ENCODE measurements at regions not wholly inside any gene's neighbourhood (a gene's known extent, or its start where the extent isn't known, plus 50 kb on each side); places are given as distances from the start of the nearest gene placed in this dataset.
"Not testable (repeated sequence)": the region's sequence is repeated elsewhere in the genome, so short reads cannot be mapped to it uniquely, and the experiment has no call there.

DNA sequence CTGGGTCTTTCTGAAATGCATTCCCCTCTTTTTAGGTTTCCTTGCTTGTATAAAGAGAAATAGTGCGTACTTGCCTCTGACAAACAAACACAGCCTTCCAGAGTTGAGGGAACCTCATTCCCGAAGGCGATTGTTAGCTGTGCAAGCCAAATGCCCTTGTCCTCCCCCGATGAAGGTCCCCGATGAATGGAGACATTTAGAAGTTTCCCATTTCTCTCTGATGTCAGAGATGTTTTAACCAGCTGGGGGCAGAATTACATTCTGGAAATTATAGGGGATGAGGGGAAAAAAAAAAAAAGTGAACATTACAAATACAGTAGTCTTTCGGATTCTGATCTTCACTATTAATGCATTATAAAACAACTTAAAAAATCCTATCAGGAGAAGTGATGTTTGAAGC, 366.8 kb downstream of the VRK1 start:
- H4K20me1 ChIP-seq, result no peaks in the 10 kb centered on the region
- TF ChIP-seq Cebpa-rat (IDR thresholded peaks at IDR 0.05), result no peak
- H3K27ac ChIP-seq, result no peak overlapping the region
- H3K4me3 ChIP-seq, result no peak overlapping the region
- no peaks in the 10 kb centered on the region for H3K27me3 ChIP-seq
- no peaks in the 10 kb centered on the region for H3K36me3 ChIP-seq
- H3K4me1 ChIP-seq, result no peaks in the 10 kb centered on the region
- no peak overlapping the region for H3K9ac ChIP-seq
- peaks cover 15% of the 10 kb centered on the region for H3K9me3 ChIP-seq
- no peak overlapping the region for H3K4me2 ChIP-seq

DNA sequence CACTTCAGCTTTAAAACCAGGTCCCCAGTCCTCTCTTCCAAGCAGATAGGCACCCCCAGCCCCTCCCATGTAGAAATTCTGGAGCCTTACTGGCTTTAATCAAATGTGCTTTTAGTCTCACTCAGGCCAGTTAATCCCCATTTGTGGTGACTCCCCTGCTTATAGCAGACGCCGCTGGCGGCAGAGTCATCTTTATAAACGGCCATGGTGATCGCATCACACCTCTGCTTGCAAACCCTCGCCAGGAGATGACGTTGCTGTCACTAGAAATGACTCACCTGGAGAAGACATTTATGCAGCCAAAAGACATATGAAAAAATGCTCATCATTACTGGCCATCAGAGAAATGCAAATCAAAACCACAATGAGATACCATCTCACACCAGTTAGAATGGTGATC, 369.3 kb downstream of the VRK1 start:
- H4K20me1 ChIP-seq, result no peaks in the 10 kb centered on the region
- no peak overlapping the region for H3K27ac ChIP-seq
- H3K4me1 ChIP-seq, result peaks cover 16% of the 10 kb centered on the region
- H3K9ac ChIP-seq, result no peak overlapping the region
- H3K36me3 ChIP-seq, result no peaks in the 10 kb centered on the region
- H3K9me3 ChIP-seq, result no peaks in the 10 kb centered on the region
- no peak for TF ChIP-seq Cebpa-rat (IDR thresholded peaks at IDR 0.05)
- H3K4me3 ChIP-seq, result no peak overlapping the region
- no peaks in the 10 kb centered on the region for H3K27me3 ChIP-seq
- no peak overlapping the region for H3K4me2 ChIP-seq

GRCh38 chr14:97167577-97167976, 370.4 kb downstream of the VRK1 start:
- H3K4me1 ChIP-seq, result peaks cover 21% of the 10 kb centered on the region
- not testable (repeated sequence) for H3K36me3 ChIP-seq, H4K20me1 ChIP-seq, H3K9me3 ChIP-seq, H3K9ac ChIP-seq, H3K4me2 ChIP-seq, H3K27me3 ChIP-seq, H3K27ac ChIP-seq, H3K4me3 ChIP-seq

GRCh38 chr14:97172644-97173043, 375.5 kb downstream of the VRK1 start:
- Histone ChIP-seq H4K20me1 (no peaks in the 10 kb centered on the region), H3K27me3 (no peaks in the 10 kb centered on the region)
- TF ChIP-seq Cebpa-rat (IDR thresholded peaks at IDR 0.05), result no peak

DNA sequence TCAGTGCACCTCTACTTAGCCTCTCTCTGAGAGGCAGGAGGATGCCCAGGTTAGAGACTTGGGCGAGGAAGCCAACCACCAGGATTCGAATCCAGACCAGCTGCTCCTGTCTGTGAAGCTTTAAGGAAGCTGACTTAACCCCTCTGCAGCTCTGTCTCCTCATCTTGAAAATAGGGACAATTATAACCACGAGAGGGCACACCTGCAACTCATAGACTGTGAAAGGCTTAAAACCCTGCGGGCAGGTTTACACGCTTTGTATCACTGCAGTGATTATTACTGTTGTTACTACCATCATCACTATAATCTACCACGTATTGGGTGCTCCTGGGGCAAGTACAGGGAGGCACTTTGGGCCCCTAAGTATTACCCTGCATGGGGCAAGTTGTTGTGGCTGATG, 379.8 kb downstream of the VRK1 start:
- TF ChIP-seq Cebpa-rat (IDR thresholded peaks at IDR 0.05), result no peak
- H3K9me3 ChIP-seq, result peaks cover 8% of the 10 kb centered on the region; the same call in 1 of the 2 replicates
- no peaks in the 10 kb centered on the region for H3K27me3 ChIP-seq
- H3K27ac ChIP-seq, result no peak overlapping the region
- no peaks in the 10 kb centered on the region for H3K36me3 ChIP-seq
- no peak overlapping the region for H3K4me2 ChIP-seq
- no peak overlapping the region for H3K4me3 ChIP-seq
- no peaks in the 10 kb centered on the region for H4K20me1 ChIP-seq
- H3K4me1 ChIP-seq, result peaks cover 24% of the 10 kb centered on the region
- no peak overlapping the region for H3K9ac ChIP-seq

More at GRCh38 chr14:97172644-97173043, 375.5 kb downstream of the VRK1 start:
- Histone ChIP-seq H3K27ac (no peak overlapping the region), H3K4me2 (no peak overlapping the region), H3K9me3 (peaks cover 9% of the 10 kb centered on the region; the same call in 1 of the 2 replicates), H3K9ac (no peak overlapping the region), H3K4me1 (peaks cover 37% of the 10 kb centered on the region), H3K4me3 (no peak overlapping the region), H3K36me3 (no peaks in the 10 kb centered on the region)

GRCh38 chr14:97177635-97178034, 380.5 kb downstream of the VRK1 start:
- Histone ChIP-seq H3K4me3 (no peak overlapping the region), H3K27me3 (no peaks in the 10 kb centered on the region), H3K27ac (no peak overlapping the region), H3K9me3 (0 out of 2 replicates have a peak, but pooled peaks cover 1% of the 10 kb centered on the region), H3K4me1 (peaks cover 24% of the 10 kb centered on the region), H4K20me1 (no peaks in the 10 kb centered on the region), H3K36me3 (no peaks in the 10 kb centered on the region), H3K9ac (no peak overlapping the region), H3K4me2 (peak overlapping the region; percentile 26)
- TF ChIP-seq Cebpa-rat (IDR thresholded peaks at IDR 0.05), result no peak

- H3K4me1 ChIP-seq, result peaks cover 29% of the 10 kb centered on the region
- H3K9ac ChIP-seq, result no peak overlapping the region
- no peaks in the 10 kb centered on the region for H3K9me3 ChIP-seq
- H3K4me2 ChIP-seq, result no peak overlapping the region
- no peaks in the 10 kb centered on the region for H3K27me3 ChIP-seq
- no peak for TF ChIP-seq Cebpa-rat (IDR thresholded peaks at IDR 0.05)
- H4K20me1 ChIP-seq, result no peaks in the 10 kb centered on the region
- no peaks in the 10 kb centered on the region for H3K36me3 ChIP-seq
- no peak overlapping the region for H3K4me3 ChIP-seq
- H3K27ac ChIP-seq, result no peak overlapping the region
These were observed 381.6 kb downstream of the VRK1 start for GRCh38 chr14:97178781-97179180.

- Histone ChIP-seq H3K4me1 (peaks cover 29% of the 10 kb centered on the region), H3K4me2 (no peak overlapping the region), H3K9ac (no peak overlapping the region), H3K36me3 (no peaks in the 10 kb centered on the region), H3K9me3 (no peaks in the 10 kb centered on the region), H3K4me3 (no peak overlapping the region), H3K27me3 (no peaks in the 10 kb centered on the region), H3K27ac (no peak overlapping the region), H4K20me1 (no peaks in the 10 kb centered on the region)
- TF ChIP-seq Cebpa-rat (IDR thresholded peaks at IDR 0.05), result no peak
These were observed 382.4 kb downstream of the VRK1 start for GRCh38 chr14:97179573-97179972.

GRCh38 chr14:97180304-97181200, 383.4 kb downstream of the VRK1 start:
- Histone ChIP-seq H3K4me3 (no peak overlapping the region), H3K4me1 (peaks cover 30% of the 10 kb centered on the region), H3K4me2 (no peak overlapping the region), H3K36me3 (no peaks in the 10 kb centered on the region), H4K20me1 (no peaks in the 10 kb centered on the region), H3K9me3 (no peaks in the 10 kb centered on the region), H3K27ac (no peak overlapping the region), H3K27me3 (no peaks in the 10 kb centered on the region), H3K9ac (no peak overlapping the region)
- no peak for TF ChIP-seq Cebpa-rat (IDR thresholded peaks at IDR 0.05)

DNA sequence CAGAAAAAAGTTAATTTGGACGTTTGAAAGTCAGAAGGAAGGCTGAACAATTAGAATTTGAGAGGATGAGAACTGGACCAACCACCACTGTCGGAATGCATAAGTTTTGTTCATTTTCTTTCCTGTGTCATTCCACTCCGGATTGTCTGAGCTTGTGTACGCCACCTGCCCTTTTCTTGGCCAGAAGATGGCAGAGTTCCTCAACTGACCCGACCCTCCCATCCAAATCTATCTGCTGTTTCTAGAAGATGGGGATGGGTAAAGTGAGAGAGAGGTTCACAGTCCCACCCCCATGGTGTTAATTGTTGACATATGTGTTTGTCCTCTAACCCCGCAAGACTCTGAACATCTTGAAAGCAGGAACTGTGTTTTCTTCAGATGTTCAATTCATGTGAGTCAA, 388.0 kb downstream of the VRK1 start:
- Histone ChIP-seq H3K36me3 (no peaks in the 10 kb centered on the region), H3K9me3 (no peaks in the 10 kb centered on the region), H4K20me1 (no peaks in the 10 kb centered on the region), H3K4me1 (peaks cover 15% of the 10 kb centered on the region; the same call in 1 of the 2 replicates), H3K27me3 (no peaks in the 10 kb centered on the region), H3K4me2 (no peak overlapping the region), H3K27ac (no peak overlapping the region), H3K9ac (no peak overlapping the region), H3K4me3 (no peak overlapping the region)
- TF ChIP-seq Cebpa-rat (IDR thresholded peaks at IDR 0.05), result no peak

Data from BLaER1 (cell line).